GM20431 (cell line): ENCODE measurements at regions not wholly inside any gene's neighbourhood (a gene's known extent, or its start where the extent isn't known, plus 50 kb on each side); places are given as distances from the start of the nearest gene placed in this dataset.

ENCODE experiments used
- in situ Hi-C: fragments of 300-500 bp; cut with MseI, MboI; formaldehyde crosslinking; loops from one replicate; pipeline ENCODE4 v1.15.0; 2020; ENCODE audit warnings: low sequenced_read_pairs; ENCODE audit not compliant: unreplicated experiment

GRCh38 chr10:44306147-44306710, 78.7 kb downstream of the CXCL12 start:
- in situ Hi-C loops: no loop called here

GRCh38 chr10:44301781-44302355, 83.0 kb downstream of the CXCL12 start:
- in situ Hi-C loops: no loop called here

- in situ Hi-C loops: no loop called here
Measured at GRCh38 chr10:44300666-44301649, 83.9 kb downstream of the CXCL12 start.

- in situ Hi-C loops: no loop called here
Measured at GRCh38 chr10:44298713-44299112, 86.2 kb downstream of the CXCL12 start.

- in situ Hi-C loops: no loop called here
Measured at GRCh38 chr10:44297963-44298362, 86.9 kb downstream of the CXCL12 start.

GRCh38 chr10:44295644-44296241, 89.2 kb downstream of the CXCL12 start:
- in situ Hi-C loops: no loop called here

- in situ Hi-C loops: no loop called here
Measured at GRCh38 chr10:44294726-44295412, 90.0 kb downstream of the CXCL12 start.

GRCh38 chr10:44293842-44294241, 91.1 kb downstream of the CXCL12 start:
- in situ Hi-C loops: no loop called here

- in situ Hi-C loops: no loop called here
Measured at GRCh38 chr10:44293306-44293778, 91.6 kb downstream of the CXCL12 start.

GRCh38 chr10:44292390-44293002, 92.4 kb downstream of the CXCL12 start:
- in situ Hi-C loops: no loop called here

GRCh38 chr10:44291091-44291490, 93.8 kb downstream of the CXCL12 start:
- in situ Hi-C loops: no loop called here

GRCh38 chr10:44289125-44289524, 95.8 kb downstream of the CXCL12 start:
- in situ Hi-C loops: no loop called here

GRCh38 chr10:44287408-44287807, 97.5 kb downstream of the CXCL12 start:
- in situ Hi-C loops: no loop called here

GRCh38 chr10:44284198-44285084, 100.5 kb downstream of the CXCL12 start:
- in situ Hi-C loops: no loop called here

- in situ Hi-C loops: no loop called here
Measured at GRCh38 chr10:44282626-44283300, 102.1 kb downstream of the CXCL12 start.

- in situ Hi-C loops: no loop called here
Measured at GRCh38 chr10:44281662-44282061, 103.2 kb downstream of the CXCL12 start.

- in situ Hi-C loops: no loop called here
Measured at GRCh38 chr10:44281089-44281613, 103.7 kb downstream of the CXCL12 start.
